Urothelium cell line (cell line): ENCODE measurements at regions not wholly inside any gene's neighbourhood (a gene's known extent, or its start where the extent isn't known, plus 50 kb on each side); places are given as distances from the start of the nearest gene placed in this dataset.

Experiments used
- DNase-seq: peaks from one replicate; pipeline ENCODE4 v3.0.0; 2011; ENCODE audit warnings: low spot score, mixed read lengths
- FAIRE-seq: peaks from 2 replicates; lab custom pipeline; 2011; peaks lifted over from hg19 to GRCh38; lab: Jason Lieb, UNC

DNA sequence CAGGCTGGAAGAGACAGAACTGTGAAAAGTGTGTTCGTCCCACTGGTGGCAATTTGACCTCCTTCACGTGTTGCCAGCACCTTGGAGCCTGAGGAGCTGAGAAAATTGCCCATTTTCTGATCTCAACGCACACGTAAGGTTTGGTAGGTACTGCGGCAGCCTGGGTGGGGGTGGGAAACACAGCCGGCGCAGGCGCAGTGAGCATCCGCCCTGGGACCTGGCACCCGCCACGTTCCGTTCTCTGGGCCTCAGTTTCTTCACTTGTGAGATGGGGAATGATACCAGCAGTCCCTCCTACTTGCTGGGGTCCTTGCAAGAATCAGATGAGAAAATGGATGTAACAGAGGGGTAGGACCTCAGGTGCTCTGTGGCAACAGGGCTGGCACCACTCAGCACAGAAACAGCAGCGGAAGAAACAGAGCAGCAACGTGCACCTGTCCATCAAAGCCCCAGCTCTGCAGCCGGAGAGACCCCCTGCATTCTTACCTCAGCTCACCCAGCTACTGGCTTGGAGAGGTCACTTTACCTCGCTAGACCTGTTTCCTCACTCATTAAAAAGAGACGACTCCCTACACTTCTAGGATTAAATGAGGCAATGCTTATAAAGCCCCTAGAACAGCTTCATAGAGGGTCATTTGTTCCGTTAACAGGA is 458.0 kb upstream of the ID2 start:
- no peak for FAIRE-seq
- no peak for DNase-seq

DNA sequence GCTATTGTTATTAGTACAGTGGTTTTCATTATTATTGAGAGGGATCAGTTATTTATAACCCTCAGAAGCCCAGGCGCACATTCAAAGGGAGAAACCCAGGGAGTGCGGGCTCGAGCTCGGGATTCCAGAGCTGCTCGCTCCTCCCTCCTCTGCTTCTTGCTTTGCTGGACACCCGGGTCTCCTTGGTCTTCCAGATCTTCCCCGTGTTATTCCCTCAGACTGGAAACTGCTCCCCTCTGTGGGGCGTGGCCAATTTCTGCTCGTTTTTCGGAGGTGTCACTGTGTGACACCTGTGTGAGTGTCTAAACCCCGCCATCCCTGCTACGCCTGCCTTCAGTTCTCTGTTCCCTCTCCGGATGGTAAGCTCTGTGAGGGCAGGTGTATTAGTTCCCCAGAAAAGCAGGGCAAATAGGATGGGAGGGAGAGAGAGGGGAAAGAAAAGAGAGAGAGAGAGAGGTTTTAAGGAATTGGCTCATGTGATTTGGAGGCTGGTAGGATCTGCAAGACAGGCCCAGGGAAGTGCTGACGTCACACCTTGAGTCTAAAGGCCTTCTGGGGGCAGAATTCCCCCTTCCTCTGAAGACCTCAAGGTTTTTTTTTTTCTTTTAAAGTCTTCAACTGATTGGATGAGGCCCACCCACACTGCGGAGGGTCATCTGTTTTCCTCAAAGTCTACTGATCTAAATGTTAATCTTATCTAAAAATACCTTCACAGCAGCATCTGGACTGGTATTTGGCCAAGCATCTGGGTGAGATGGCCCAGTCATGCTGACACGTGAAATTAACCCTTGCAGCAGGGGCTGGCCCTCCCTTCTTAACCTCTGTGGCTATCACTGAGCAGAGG is 457.3 kb upstream of the ID2 start:
- no peak for DNase-seq
- FAIRE-seq = no peak

DNA sequence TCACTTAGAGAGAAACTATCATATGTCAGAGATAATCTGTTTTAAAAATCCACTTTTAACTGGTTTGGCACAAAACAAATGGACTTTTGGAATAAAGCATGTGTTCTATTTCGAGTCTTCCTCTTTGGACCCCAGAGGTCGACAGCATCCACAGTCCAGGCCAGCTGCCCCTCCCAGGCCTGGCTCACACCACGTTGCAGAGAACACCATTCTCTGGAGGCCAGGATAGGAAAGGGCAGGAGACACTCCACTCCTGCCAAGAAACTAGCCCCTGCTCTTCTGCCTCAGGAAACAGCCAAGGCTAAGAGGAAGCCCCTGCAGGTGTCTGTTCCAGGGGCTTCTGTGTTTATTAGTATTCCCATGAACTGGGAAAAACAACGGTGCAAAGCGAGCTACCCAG is 456.6 kb upstream of the ID2 start:
- FAIRE-seq (no peak), DNase-seq (no peak)

- DNase-seq (no peak), FAIRE-seq (no peak)
These were observed 456.1 kb upstream of the ID2 start for GRCh38 chr2:8225798-8226197.

DNA sequence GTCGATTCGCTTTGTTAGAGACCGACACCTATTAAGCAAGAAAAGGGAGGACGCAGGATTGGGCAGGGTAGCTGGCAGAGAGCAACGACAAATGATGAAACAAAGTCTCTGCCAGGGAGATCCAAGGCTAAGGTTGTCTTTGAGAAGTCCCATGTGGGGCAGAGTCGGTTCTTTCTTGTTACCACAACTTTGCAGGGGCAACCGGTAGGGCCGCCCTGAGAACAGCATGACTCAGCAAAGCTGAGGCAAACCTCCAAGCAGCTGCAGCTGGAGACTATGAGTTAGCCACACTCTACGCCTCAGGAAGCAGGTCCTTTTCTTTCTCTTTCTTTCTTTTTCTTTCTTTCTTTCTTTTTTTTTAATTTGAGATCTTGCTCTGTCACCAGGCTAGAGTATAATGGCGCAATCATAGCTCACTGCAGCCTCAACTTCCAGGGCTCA is 452.3 kb upstream of the ID2 start:
- FAIRE-seq (no peak), DNase-seq (peak; percentile 68)

DNA sequence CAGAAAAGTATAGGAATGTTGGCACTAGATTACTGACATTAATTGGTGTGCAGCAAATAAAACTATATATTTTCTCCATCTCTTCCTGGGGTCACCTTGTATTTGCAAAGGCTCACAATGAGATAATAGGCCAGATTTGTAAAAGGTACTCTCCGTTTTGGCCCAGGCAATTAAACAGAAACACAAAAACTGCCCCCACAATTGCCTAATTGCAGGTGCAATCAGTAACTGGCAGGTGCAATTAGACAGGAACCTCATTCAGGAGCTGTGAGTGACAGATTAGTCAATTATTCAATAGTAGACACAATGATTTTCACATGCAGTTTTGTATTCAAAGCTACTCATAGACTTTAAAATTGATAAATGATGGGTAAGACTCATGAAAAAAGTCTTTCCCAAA is 451.4 kb upstream of the ID2 start:
- no peak for FAIRE-seq

DNA sequence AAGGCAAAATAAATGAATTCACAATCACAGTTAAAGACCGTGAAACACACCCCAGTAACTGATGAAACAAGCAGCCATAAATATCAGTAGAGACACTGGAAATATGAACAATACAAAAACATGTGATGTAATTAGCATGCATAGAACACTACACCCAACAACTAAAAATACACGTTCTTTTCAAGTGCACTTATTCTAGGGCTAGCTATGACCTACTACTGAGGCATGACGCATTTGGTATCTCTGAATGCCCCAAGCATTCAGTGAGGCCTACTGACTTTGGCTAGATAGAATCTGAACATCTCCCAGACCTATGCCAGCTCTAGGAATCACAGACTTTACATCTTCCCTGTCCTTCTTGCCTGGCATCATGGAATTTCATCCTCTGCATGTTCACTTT is 450.0 kb upstream of the ID2 start:
- DNase-seq (no peak), FAIRE-seq (no peak)

More for the DNA sequence above, 451.4 kb upstream of the ID2 start:
- no peak for DNase-seq

DNA sequence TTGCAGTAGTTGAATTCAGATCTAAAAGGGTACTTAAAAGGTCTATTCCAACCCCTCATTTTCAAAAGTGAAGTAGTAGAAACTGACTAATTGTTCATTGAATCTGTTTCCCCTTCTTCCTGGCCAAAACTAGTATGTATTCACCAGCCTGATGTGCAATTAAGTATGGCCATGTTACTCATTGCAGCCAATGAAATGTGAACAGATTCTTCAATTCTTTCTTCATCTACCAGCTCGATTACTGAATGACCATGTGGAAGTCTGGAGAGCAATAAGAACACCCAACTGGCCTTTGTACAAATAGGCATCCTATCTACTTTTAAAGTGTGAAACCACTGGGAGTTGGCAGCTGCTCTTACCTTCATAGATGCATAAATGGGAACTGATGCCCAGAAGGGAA is 449.0 kb upstream of the ID2 start:
- DNase-seq (no peak), FAIRE-seq (no peak)

- FAIRE-seq = no peak
- no peak for DNase-seq
These were observed 447.6 kb upstream of the ID2 start for GRCh38 chr2:8234253-8234652.

GRCh38 chr2:8234757-8235374 is 447.0 kb upstream of the ID2 start:
- FAIRE-seq (no peak), DNase-seq (no peak)

DNA sequence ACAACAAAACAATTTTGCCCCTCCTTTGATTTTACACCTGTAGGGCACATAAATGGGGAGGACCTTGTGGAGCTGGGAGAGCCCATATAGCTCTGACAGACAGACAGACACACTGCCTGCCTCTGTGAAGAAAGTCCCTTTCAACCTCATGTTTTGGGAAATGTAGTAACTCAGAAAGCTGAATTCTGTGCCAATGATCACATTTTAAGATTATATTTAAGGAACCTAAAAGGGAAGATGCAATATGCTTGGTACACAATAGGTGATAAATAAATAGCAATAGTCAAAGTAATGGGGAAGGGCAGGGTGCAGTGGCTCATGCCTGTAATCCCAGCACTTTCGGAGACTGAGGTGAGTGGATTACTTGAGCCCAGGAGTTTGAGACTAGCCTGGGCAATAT is 446.4 kb upstream of the ID2 start:
- DNase-seq (no peak), FAIRE-seq (no peak)

DNA sequence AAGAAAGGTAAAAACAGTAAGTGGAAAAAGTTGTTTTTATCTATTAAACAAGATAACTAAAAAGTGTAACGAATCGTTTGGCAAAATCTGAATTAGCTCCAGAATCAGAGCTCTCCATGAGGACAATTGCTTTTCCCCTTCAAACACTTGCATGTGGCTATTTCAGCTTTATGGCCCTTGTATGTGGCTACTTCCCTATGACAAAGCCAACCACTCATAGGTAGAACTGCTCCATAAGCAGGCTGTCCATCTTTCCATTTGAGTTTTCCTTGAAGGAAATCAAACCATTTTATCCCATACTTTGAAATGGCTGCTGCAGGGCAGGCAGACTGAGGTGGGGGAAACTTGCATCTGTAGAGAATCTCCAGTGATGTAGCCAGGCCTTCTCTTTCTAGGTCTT is 445.5 kb upstream of the ID2 start:
- no peak for DNase-seq
- no peak for FAIRE-seq

DNA sequence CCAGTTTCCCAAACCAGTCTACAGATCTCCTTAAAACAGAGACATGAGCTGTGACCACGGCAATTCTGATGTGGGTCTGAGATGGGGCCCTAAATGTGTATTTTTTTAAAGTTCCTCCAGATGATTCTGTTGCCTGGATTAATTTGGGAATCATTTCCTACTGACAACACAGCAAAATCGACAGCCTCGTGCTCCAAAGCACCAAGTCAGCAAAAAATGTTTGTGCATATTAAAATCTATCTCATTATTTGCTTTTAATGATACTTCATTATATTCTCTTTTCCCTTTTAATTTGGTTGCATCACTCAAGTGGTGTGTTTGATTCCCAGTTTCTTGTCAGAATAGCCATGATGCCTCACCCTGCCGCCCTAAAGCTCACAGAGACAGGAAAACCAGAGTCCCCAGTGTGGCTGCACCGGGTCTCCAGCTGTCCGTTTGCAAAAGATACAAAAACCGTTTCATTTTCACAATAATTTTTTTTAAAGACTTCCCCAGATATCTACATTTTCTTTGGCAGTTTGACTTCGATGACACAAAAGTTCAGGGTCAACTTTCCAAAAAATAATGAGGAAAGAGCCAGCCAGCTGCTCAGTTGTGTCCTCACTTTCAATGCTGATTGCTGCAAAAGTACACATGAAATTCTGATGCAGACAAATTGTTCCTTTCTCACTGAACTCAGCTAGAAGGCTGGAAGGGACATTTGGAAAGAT is 443.2 kb upstream of the ID2 start:
- no peak for FAIRE-seq
- DNase-seq = no peak

- FAIRE-seq = no peak
These were observed 442.2 kb upstream of the ID2 start for GRCh38 chr2:8239531-8240088.

GRCh38 chr2:8241317-8241716 is 440.5 kb upstream of the ID2 start:
- FAIRE-seq (no peak), DNase-seq (no peak)

More at GRCh38 chr2:8239531-8240088, 442.2 kb upstream of the ID2 start:
- no peak for DNase-seq

DNA sequence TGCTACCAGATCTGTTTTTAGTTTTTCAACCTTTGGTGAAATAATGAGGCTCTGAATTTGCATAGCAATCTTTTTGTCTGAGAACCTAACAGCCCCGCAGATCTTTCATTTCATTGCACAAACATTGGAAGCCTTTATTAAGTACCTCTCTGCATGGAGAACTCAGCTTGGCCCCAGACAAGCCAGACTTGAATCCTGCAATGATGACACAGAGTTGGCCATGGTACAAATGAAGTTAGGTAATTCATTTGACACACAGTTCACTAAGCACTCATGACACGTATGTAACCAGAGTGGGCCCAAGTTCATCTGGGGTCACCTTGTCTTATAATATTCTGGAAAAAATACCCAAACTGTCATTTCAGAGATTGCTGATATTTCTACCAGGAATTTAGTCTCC is 439.1 kb upstream of the ID2 start:
- no peak for DNase-seq
- no peak for FAIRE-seq

GRCh38 chr2:8243748-8244400 is 438.0 kb upstream of the ID2 start:
- DNase-seq = no peak
- no peak for FAIRE-seq

- no peak for DNase-seq
- FAIRE-seq = no peak
These were observed 437.2 kb upstream of the ID2 start for GRCh38 chr2:8244639-8245038.

GRCh38 chr2:8246137-8246536 is 435.7 kb upstream of the ID2 start:
- FAIRE-seq = no peak
- no peak for DNase-seq

- FAIRE-seq (no peak), DNase-seq (no peak)
These were observed 433.8 kb upstream of the ID2 start for GRCh38 chr2:8247905-8248622.
